SU-DHL-6 (cell line): ENCODE measurements at regions not wholly inside any gene's neighbourhood (a gene's known extent, or its start where the extent isn't known, plus 50 kb on each side); places are given as distances from the start of the nearest gene placed in this dataset.

ENCODE experiments used
- H2AFZ ChIP-seq: fragments of 200-600 bp; sonication (generic); 2 replicates; pipeline ENCODE4 v1.6.1; 2014; ENCODE audit warnings: low read depth, mild to moderate bottlenecking, moderate library complexity, mixed read lengths, antibody characterized with exemption, low read length; ENCODE audit not compliant: severe bottlenecking
- H3F3A ChIP-seq: fragments of 200-600 bp; shearing (Covaris generic); 2 replicates; pipeline ENCODE4 v1.6.0; 2016; ENCODE audit warnings: antibody characterized with exemption, mild to moderate bottlenecking; ENCODE audit not compliant: insufficient read depth
- H3K27ac ChIP-seq: fragments of 200-600 bp; sonication (generic); 2 replicates; pipeline ENCODE4 v1.5.1; 2016; ENCODE audit warnings: low read depth, mild to moderate bottlenecking, low read length, moderate library complexity, mixed read lengths
- H3K27me3 ChIP-seq: fragments of 200-600 bp; sonication (generic), shearing (Covaris generic); 2 replicates; pipeline ENCODE4 v1.6.0; 2014; ENCODE audit warnings: mild to moderate bottlenecking, low read length
- H3K36me3 ChIP-seq: fragments of 200-600 bp; sonication (generic); 2 replicates; pipeline ENCODE4 v1.6.1; 2014; ENCODE audit warnings: mild to moderate bottlenecking, low read length, mixed read lengths
- H3K4me2 ChIP-seq: fragments of 300-600, 200-600 bp; shearing (Covaris generic), sonication (generic); 2 replicates; pipeline ENCODE4 v1.6.0; 2014; ENCODE audit warnings: low read length, low read depth, mild to moderate bottlenecking; ENCODE audit not compliant: poor library complexity, severe bottlenecking
- H3K4me3 ChIP-seq: fragments of 200-600 bp; sonication (generic); 2 replicates; pipeline ENCODE4 v1.5.1; 2014; ENCODE audit warnings: antibody characterized with exemption, low read length, mild to moderate bottlenecking, mixed read lengths; ENCODE audit not compliant: insufficient read depth, poor library complexity, severe bottlenecking
- H3K79me2 ChIP-seq: fragments of 200-600 bp; sonication (generic); 2 replicates; pipeline ENCODE4 v1.6.1; 2014; ENCODE audit warnings: mild to moderate bottlenecking, low read length, moderate library complexity; ENCODE audit not compliant: insufficient read depth
- H3K9ac ChIP-seq: fragments of 200-600 bp; sonication (generic); 2 replicates; pipeline ENCODE4 v1.7.0; 2014; ENCODE audit warnings: mild to moderate bottlenecking, low read length
- H3K9me2 ChIP-seq: fragments of 200-600 bp; sonication (generic); replicated peaks from 2 replicates; pipeline ENCODE4 v1.6.1; 2014; ENCODE audit warnings: low read length; ENCODE audit not compliant: insufficient read depth
- H3K9me3 ChIP-seq: fragments of 200-600 bp; sonication (generic); 2 replicates; pipeline ENCODE4 v1.6.1; 2014; ENCODE audit warnings: low read length, mixed read lengths; ENCODE audit not compliant: insufficient read depth
- H4K20me1 ChIP-seq: fragments of 200-600 bp; sonication (generic); 2 replicates; pipeline ENCODE4 v1.6.1; 2014; ENCODE audit warnings: low read depth, mild to moderate bottlenecking, antibody characterized with exemption, low read length, moderate library complexity, mixed read lengths
- EZH2phosphoT487 ChIP-seq: fragments of 200-600 bp; sonication (generic), shearing (Covaris generic); conservative IDR thresholded peaks from 2 replicates; pipeline ENCODE4 v1.6.1; 2018; ENCODE audit warnings: mild to moderate bottlenecking, antibody characterized with exemption, low read length, moderate library complexity, mixed read lengths
- TF ChIP-seq, protein P1 (sequence below): fragments of 200-600 bp; sonication (generic); IDR thresholded peaks from one replicate; pipeline ENCODE4 v1.5.1; 2017; ENCODE audit warnings: antibody characterized with exemption, mild to moderate bottlenecking, low read length, moderate library complexity; ENCODE audit not compliant: insufficient read depth, poor library complexity, severe bottlenecking

- H3K27me3 ChIP-seq, result no peaks in the 10 kb centered on the region
- H3K4me2 ChIP-seq, result no peak overlapping the region
- TF ChIP-seq, protein P1, sequence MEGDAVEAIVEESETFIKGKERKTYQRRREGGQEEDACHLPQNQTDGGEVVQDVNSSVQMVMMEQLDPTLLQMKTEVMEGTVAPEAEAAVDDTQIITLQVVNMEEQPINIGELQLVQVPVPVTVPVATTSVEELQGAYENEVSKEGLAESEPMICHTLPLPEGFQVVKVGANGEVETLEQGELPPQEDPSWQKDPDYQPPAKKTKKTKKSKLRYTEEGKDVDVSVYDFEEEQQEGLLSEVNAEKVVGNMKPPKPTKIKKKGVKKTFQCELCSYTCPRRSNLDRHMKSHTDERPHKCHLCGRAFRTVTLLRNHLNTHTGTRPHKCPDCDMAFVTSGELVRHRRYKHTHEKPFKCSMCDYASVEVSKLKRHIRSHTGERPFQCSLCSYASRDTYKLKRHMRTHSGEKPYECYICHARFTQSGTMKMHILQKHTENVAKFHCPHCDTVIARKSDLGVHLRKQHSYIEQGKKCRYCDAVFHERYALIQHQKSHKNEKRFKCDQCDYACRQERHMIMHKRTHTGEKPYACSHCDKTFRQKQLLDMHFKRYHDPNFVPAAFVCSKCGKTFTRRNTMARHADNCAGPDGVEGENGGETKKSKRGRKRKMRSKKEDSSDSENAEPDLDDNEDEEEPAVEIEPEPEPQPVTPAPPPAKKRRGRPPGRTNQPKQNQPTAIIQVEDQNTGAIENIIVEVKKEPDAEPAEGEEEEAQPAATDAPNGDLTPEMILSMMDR, result no peak
- TF ChIP-seq EZH2phosphoT487, result no peak
- H2AFZ ChIP-seq, result no peak overlapping the region
- H4K20me1 ChIP-seq, result no peaks in the 10 kb centered on the region
- no peaks in the 10 kb centered on the region for H3K79me2 ChIP-seq
- H3K9ac ChIP-seq, result no peak overlapping the region
- no peaks in the 10 kb centered on the region for H3K36me3 ChIP-seq
- no peaks in the 10 kb centered on the region for H3F3A ChIP-seq
- H3K4me3 ChIP-seq, result no peak overlapping the region
- H3K9me3 ChIP-seq, result no peaks in the 10 kb centered on the region; the same call in 1 of the 2 replicates
- H3K27ac ChIP-seq, result no peak overlapping the region
- H3K9me2 ChIP-seq, result no peaks in the 10 kb centered on the region
Measured at GRCh38 chr13:53408306-53408705, 379.7 kb downstream of the OLFM4 start.

DNA sequence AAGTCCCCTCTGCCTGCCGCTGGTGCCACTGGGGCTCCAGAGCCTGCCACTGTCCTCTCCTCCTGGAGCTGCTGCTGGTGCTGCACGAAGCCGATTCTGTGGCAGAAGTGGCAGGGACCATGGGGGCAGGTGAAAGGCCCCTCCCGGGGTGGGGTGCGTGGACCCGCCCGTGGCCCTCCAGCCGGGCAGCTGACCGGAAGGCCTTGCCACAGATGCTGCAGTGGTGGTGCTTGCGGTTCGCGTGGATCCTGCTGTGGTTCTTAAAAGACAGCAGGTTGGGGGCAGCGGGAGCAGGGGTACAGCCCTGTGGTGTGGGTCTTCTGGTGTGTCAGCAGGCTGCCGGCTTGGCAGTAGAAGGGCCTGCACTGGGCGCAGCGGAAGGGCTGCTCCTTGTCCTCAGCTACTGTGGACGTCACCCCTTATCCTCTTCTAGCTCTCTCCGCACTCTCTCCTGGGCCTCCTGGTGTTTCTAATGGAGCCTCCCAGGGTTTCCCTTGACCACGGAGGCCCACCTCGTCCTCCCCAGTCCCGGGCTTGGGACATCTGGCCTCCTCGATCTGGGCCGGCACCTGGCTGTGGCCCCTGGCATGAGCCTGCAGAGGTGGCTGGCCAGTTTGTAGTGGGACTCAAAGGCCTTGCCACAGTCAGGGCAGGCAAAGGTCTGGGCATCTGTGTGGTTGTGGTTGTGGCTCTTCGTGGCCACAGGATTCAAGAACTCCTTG is 380.4 kb downstream of the OLFM4 start:
- Histone ChIP-seq H3K9me3 (no peaks in the 10 kb centered on the region; the same call in 1 of the 2 replicates), H2AFZ (no peak overlapping the region), H3F3A (no peaks in the 10 kb centered on the region), H3K9me2 (no peaks in the 10 kb centered on the region), H3K4me2 (no peak overlapping the region), H3K4me3 (no peak overlapping the region), H4K20me1 (no peaks in the 10 kb centered on the region), H3K79me2 (no peaks in the 10 kb centered on the region), H3K27ac (no peak overlapping the region), H3K27me3 (no peaks in the 10 kb centered on the region), H3K9ac (no peak overlapping the region), H3K36me3 (no peaks in the 10 kb centered on the region)
- TF ChIP-seq EZH2phosphoT487, result no peak
- TF ChIP-seq, protein P1, result no peak

DNA sequence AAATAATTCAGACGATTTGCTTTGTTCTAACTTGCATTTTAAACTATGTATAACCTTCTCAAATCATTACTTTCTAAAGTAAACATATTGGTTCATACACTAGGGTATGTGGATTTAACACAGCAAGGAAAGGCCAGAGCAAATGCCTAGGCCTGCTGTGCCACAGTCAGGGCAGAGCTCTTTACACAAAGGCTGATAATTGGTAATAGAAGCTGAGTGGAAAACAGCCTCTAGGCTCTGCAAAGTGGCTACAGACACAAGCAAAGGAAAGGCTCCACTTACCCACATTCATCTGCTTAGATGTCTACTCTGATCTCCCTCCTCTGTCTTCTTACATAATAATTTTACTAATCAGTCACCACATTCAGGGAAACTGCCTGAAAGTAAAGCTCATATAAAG is 382.9 kb downstream of the OLFM4 start:
- H3K9me3 ChIP-seq, result no peaks in the 10 kb centered on the region
- no peaks in the 10 kb centered on the region for H4K20me1 ChIP-seq
- TF ChIP-seq EZH2phosphoT487, result no peak
- TF ChIP-seq, protein P1, result no peak
- H2AFZ ChIP-seq, result no peak overlapping the region
- no peak overlapping the region for H3K9ac ChIP-seq
- H3K36me3 ChIP-seq, result no peaks in the 10 kb centered on the region
- no peaks in the 10 kb centered on the region for H3K9me2 ChIP-seq
- H3K4me2 ChIP-seq, result no peak overlapping the region
- H3K79me2 ChIP-seq, result no peaks in the 10 kb centered on the region
- H3K27me3 ChIP-seq, result no peaks in the 10 kb centered on the region
- H3F3A ChIP-seq, result no peaks in the 10 kb centered on the region
- no peak overlapping the region for H3K4me3 ChIP-seq
- no peak overlapping the region for H3K27ac ChIP-seq
